ENCODE measurements at regions not wholly inside any gene's neighbourhood (a gene's known extent, or its start where the extent isn't known, plus 50 kb on each side); places are given as distances from the start of the nearest gene placed in this dataset.

DNA sequence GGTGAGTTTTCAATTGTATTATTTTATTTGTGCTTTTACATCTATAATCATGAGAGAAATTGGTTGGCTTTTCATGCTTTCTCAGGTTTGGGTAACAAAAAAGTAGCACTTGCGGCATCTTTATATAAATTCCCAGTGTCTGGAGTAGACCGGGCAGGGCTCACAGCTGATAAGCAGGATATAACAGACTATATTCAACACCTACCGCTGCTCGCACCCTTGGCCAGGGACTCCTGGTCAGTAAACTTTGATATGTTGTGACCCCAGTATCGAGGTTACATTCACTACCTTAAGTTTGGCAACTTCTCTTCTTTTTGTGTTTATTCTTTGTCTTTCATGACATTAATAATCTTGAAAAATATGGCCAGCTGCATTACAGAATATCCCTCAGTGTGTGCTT, 343.4 kb downstream of the TBC1D32 start:
- no peak overlapping the region for H3K4me3 ChIP-seq
- no peaks in the 10 kb centered on the region for H3K9me3 ChIP-seq
- H3K27ac ChIP-seq = no peak overlapping the region
- no peak for DNase-seq
- no peak for ATAC-seq
- intact Hi-C loops (cut with DNase I) = no loop called here
- 75 to 81% (median 76%) methylated on average over 5 of the region's 5 CpGs for WGBS, 4 donors
- H3K4me1 ChIP-seq = no peaks in the 10 kb centered on the region
- no peaks in the 10 kb centered on the region for H3K36me3 ChIP-seq
- peaks cover 0 to 4% (median 0%) of the 10 kb centered on the region in 9 donors for H3K27me3 ChIP-seq
- TF ChIP-seq, protein P1, sequence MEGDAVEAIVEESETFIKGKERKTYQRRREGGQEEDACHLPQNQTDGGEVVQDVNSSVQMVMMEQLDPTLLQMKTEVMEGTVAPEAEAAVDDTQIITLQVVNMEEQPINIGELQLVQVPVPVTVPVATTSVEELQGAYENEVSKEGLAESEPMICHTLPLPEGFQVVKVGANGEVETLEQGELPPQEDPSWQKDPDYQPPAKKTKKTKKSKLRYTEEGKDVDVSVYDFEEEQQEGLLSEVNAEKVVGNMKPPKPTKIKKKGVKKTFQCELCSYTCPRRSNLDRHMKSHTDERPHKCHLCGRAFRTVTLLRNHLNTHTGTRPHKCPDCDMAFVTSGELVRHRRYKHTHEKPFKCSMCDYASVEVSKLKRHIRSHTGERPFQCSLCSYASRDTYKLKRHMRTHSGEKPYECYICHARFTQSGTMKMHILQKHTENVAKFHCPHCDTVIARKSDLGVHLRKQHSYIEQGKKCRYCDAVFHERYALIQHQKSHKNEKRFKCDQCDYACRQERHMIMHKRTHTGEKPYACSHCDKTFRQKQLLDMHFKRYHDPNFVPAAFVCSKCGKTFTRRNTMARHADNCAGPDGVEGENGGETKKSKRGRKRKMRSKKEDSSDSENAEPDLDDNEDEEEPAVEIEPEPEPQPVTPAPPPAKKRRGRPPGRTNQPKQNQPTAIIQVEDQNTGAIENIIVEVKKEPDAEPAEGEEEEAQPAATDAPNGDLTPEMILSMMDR (IDR thresholded peaks at IDR 0.05) = no peak
- TF ChIP-seq POLR2A (IDR thresholded peaks at IDR 0.05) = no peak

DNA sequence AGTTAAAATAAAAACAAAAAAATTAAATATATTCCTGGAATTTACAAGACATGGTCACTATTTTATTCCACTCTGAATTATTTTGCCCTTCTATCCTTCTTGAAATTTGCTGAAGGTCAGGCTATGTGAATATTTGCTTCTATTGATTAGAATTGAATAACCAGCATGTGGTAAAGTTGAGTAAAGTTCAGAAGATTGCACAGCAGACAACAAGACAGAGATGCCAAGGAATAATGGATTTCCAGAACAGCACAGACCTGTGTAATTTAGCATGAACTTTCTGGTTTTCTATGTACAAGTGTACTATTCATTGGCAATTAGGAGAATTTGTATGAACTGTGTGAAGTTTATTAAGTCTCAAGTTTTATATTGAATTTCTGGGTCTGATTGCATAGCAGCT, 352.4 kb downstream of the TBC1D32 start:
- Histone ChIP-seq H3K4me3 (no peak overlapping the region), H3K27ac (no peak overlapping the region), H3K4me1 (no peaks in the 10 kb centered on the region), H3K27me3 (no peaks in the 10 kb centered on the region), H3K36me3 (no peaks in the 10 kb centered on the region), H3K9me3 (no peaks in the 10 kb centered on the region)
- no peak for TF ChIP-seq POLR2A (IDR thresholded peaks at IDR 0.05)
- TF ChIP-seq, protein P1 (IDR thresholded peaks at IDR 0.05) = no peak
- ATAC-seq (no peak), DNase-seq (no peak)
- intact Hi-C loops (cut with DNase I) = no loop called here

DNA sequence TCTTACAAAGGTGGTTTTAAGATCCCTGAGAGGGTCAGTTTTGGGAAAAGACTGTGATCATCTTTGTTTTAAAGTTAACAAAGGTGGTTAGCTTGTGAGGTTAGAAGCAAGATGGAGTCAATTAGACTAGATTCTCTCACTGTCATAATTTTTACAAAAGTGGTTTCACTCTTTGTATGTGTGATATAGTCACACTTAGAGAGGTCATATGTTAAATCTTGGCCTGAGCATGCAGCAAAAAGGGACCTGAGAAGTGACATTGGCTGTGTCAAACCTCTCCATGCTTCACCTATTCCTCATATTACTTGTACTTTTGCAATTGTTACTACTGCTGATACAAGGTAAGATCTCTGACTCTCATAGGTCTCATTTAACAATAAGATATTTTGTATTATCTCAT, 368.0 kb downstream of the TBC1D32 start:
- DNase-seq (no peak), ATAC-seq (no peak)
- TF ChIP-seq, protein P1 (IDR thresholded peaks at IDR 0.05) = no peak
- no peak for TF ChIP-seq POLR2A (IDR thresholded peaks at IDR 0.05)

DNA sequence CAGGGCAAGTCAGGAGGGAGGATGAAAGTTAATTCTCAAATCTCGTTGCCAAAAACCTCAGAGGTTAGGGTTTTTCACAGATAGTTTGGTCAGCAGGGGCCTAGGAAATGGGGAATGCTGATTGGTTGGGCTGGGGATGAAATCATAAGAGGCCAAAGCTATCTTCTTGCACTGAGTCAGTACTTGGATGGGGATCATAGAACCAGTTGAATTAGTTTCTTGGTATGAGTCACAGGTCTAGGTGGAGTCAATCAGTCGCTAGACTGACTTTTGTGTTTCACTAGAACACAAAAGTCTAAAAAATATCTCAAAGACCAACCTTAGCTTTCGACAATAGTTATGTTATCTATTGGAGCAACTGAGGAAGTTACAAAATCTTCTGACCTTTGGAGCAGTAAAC, 368.5 kb downstream of the TBC1D32 start:
- H3K9me3 ChIP-seq = peaks cover 0 to 13% (median 0%) of the 10 kb centered on the region in 12 donors
- H3K4me3 ChIP-seq = no peak overlapping the region
- no peak for ATAC-seq
- DNase-seq = no peak
- no peaks in the 10 kb centered on the region for H3K27me3 ChIP-seq
- no peak overlapping the region for H3K27ac ChIP-seq
- no peak for TF ChIP-seq POLR2A (IDR thresholded peaks at IDR 0.05)
- TF ChIP-seq, protein P1 (IDR thresholded peaks at IDR 0.05) = no peak
- no peaks in the 10 kb centered on the region for H3K36me3 ChIP-seq
- 67 to 76% (median 73%) methylated on average over 3 of the region's 3 CpGs for WGBS, 4 donors
- H3K4me1 ChIP-seq = no peaks in the 10 kb centered on the region
- intact Hi-C loops (cut with DNase I) = no loop called here

More for the DNA sequence above, 368.0 kb downstream of the TBC1D32 start:
- intact Hi-C loops (cut with DNase I) = no loop called here
- Histone ChIP-seq H3K27ac (no peak overlapping the region), H3K4me1 (no peaks in the 10 kb centered on the region), H3K36me3 (no peaks in the 10 kb centered on the region), H3K27me3 (no peaks in the 10 kb centered on the region), H3K9me3 (peaks cover 0 to 13% (median 0%) of the 10 kb centered on the region in 12 donors), H3K4me3 (no peak overlapping the region)

Data from heart left ventricle (tissue), 16 donors.